Lung (tissue), 11 donors: ENCODE measurements at regions not wholly inside any gene's neighbourhood (a gene's known extent, or its start where the extent isn't known, plus 50 kb on each side); places are given as distances from the start of the nearest gene placed in this dataset.
A peak's percentile ranks its signal among the peaks of the same experiment; 100 is the strongest.

ENCODE experiments used
- ATAC-seq: fragments of 200-7000 bp; cut with Tn5 transposase; one replicate; pipeline ENCODE4 v1.9.1; 2020; ENCODE audit warnings: moderate number of reproducible peaks; ENCODE audit not compliant: insufficient read depth, low FRiP score
- DNase-seq, 3 donors: peaks; one replicate each; pipeline ENCODE4 v3.0.0-alpha.2; 2013 to 2017
- H3K27ac ChIP-seq, 2 donors: one replicate each; pipeline ENCODE4 v1.5.1; 2013; ENCODE audit warnings: mild to moderate bottlenecking in 2 of 2, moderate library complexity in 2 of 2, control low read depth in 1 of 2, inconsistent platforms in 1 of 2, low read depth in 1 of 2, low read length in 1 of 2
- H3K27me3 ChIP-seq, 3 donors: one replicate each; pipeline ENCODE4 v1.5.1; 2013; ENCODE audit warnings: low read length in 2 of 3; ENCODE audit not compliant: control insufficient read depth in 3 of 3, insufficient read depth in 3 of 3
- H3K36me3 ChIP-seq, 4 donors: one replicate each; pipeline ENCODE4 v1.5.1; 2013; ENCODE audit warnings: low read length in 4 of 4, mild to moderate bottlenecking in 1 of 4, moderate library complexity in 1 of 4; ENCODE audit not compliant: control insufficient read depth in 4 of 4, insufficient read depth in 4 of 4
- H3K4me1 ChIP-seq, 5 donors: one replicate each; pipeline ENCODE4 v1.5.1; 2013; ENCODE audit warnings: low read length in 5 of 5, mild to moderate bottlenecking in 2 of 5, moderate library complexity in 1 of 5; ENCODE audit not compliant: control insufficient read depth in 5 of 5, insufficient read depth in 5 of 5
- H3K4me3 ChIP-seq: one replicate; pipeline ENCODE4 v1.5.1; 2013; ENCODE audit warnings: mild to moderate bottlenecking, control low read depth, moderate library complexity
- H3K9ac ChIP-seq, 2 donors: one replicate each; pipeline ENCODE4 v1.5.1; 2013; ENCODE audit warnings: low read length in 2 of 2, control low read depth in 1 of 2; ENCODE audit not compliant: insufficient read depth in 1 of 2
- H3K9me3 ChIP-seq, 4 donors: one replicate each; pipeline ENCODE4 v1.5.1; 2013; ENCODE audit warnings: low read length in 3 of 4, mild to moderate bottlenecking in 1 of 4, moderate library complexity in 1 of 4; ENCODE audit not compliant: control insufficient read depth in 4 of 4, insufficient read depth in 3 of 4
- CTCF ChIP-seq: IDR thresholded peaks from 2 replicates; pipeline ENCODE4 v1.5.1; 2012; ENCODE audit warnings: mild to moderate bottlenecking; ENCODE audit errors: control extremely low read depth, extremely low read depth
- WGBS, 2 donors: extraction: QIAGEN DNeasy Blood & Tissue Kit; methylation state at CpG; one replicate each; pipeline ENCODE4 v1.1.7; 2013; 5-methylcytosine and 5-hydroxymethylcytosine counted together
- donor health status: control.
- donor health status: control.
- donor health status: Bipolar disorder and iron deficiency.
- donor health status: healthy.
- donor health status: DM: yes; HTN: yes; CAD: no.

GRCh38 chrX:21150208-21150607, 224.0 kb upstream of the CNKSR2 start:
- Histone ChIP-seq H3K27ac (no peak overlapping the region), H3K4me3 (no peak overlapping the region), H3K27me3 (no peaks in the 10 kb centered on the region), H3K9ac (no peak overlapping the region), H3K36me3 (no peaks in the 10 kb centered on the region), H3K4me1 (peaks cover 0 to 4% (median 0%) of the 10 kb centered on the region in 5 donors), H3K9me3 (no peaks in the 10 kb centered on the region)
- ATAC-seq (no peak), DNase-seq (no peak)
- 57 to 77% methylated on average over 3 of the region's 3 CpGs for WGBS, 2 donors
- TF ChIP-seq CTCF: no peak

GRCh38 chrX:21151051-21151450, 223.2 kb upstream of the CNKSR2 start:
- no peaks in the 10 kb centered on the region for H3K9me3 ChIP-seq
- no peaks in the 10 kb centered on the region for H3K27me3 ChIP-seq
- TF ChIP-seq CTCF: no peak
- no peaks in the 10 kb centered on the region for H3K36me3 ChIP-seq
- H3K27ac ChIP-seq: no peak overlapping the region
- no peak overlapping the region for H3K9ac ChIP-seq
- 19 to 32% methylated on average over 1 of the region's 1 CpG for WGBS, 2 donors
- DNase-seq (no peak), ATAC-seq (no peak)
- peaks cover 0 to 4% (median 0%) of the 10 kb centered on the region in 5 donors for H3K4me1 ChIP-seq
- no peak overlapping the region for H3K4me3 ChIP-seq

DNA sequence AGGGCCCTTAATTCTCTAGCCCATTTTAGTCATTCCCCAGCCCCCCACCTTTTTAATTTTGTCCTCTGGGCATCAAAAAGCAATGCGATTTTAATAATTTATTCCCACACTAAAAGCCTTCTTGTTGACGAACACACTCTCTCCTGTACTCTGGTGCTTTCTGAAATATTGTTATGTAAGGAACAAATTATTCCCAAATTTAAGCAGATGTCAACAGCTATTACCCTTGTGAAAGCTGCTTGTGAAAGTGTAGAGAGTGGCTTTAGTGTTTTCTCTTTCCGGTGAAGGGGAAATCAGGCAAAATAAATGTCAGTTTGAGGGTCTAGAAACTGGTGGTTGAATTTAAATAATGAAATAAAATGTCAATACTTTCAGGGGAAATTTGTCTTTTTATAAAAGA, 221.2 kb upstream of the CNKSR2 start:
- no peak overlapping the region for H3K9ac ChIP-seq
- peaks cover 0 to 4% (median 0%) of the 10 kb centered on the region in 5 donors for H3K4me1 ChIP-seq
- no peak for DNase-seq
- no peaks in the 10 kb centered on the region for H3K9me3 ChIP-seq
- H3K27ac ChIP-seq: peak overlapping the region in 1 of 2 donors; percentile 45
- no peaks in the 10 kb centered on the region for H3K27me3 ChIP-seq
- TF ChIP-seq CTCF: no peak
- no peak overlapping the region for H3K4me3 ChIP-seq
- WGBS, 2 donors: 80 to 84% methylated on average over 3 of the region's 3 CpGs
- no peaks in the 10 kb centered on the region for H3K36me3 ChIP-seq
- no peak for ATAC-seq

- 62 to 73% methylated on average over 2 of the region's 2 CpGs for WGBS, 2 donors
- Histone ChIP-seq H3K27me3 (no peaks in the 10 kb centered on the region), H3K27ac (peak overlapping the region in 1 of 2 donors; percentile 45), H3K4me1 (peaks cover 0 to 4% (median 0%) of the 10 kb centered on the region in 5 donors), H3K4me3 (no peak overlapping the region), H3K9me3 (no peaks in the 10 kb centered on the region), H3K36me3 (no peaks in the 10 kb centered on the region), H3K9ac (no peak overlapping the region)
- DNase-seq (peak; percentile 34 to 74 (median 47)), ATAC-seq (peak; percentile 37)
- TF ChIP-seq CTCF: no peak
Measured at GRCh38 chrX:21153503-21153902, 220.7 kb upstream of the CNKSR2 start.
